A673 (cell line): ENCODE measurements at regions not wholly inside any gene's neighbourhood (a gene's known extent, or its start where the extent isn't known, plus 50 kb on each side); places are given as distances from the start of the nearest gene placed in this dataset.

ENCODE experiments used
- EZH2 ChIP-seq: fragments of 200-600 bp; sonication (generic); IDR thresholded peaks from 2 replicates; pipeline ENCODE4 v1.6.1; 2017; ENCODE audit warnings: borderline replicate concordance, low read depth, mild to moderate bottlenecking, mixed read lengths, antibody characterized with exemption, low read length; ENCODE audit not compliant: poor library complexity, severe bottlenecking
- TF ChIP-seq, protein P1 (sequence below): fragments of 300-800, 200-600 bp; sonication (generic); conservative IDR thresholded peaks from 2 replicates; pipeline ENCODE4 v1.5.1; 2017; ENCODE audit warnings: low read depth, mild to moderate bottlenecking, antibody characterized with exemption, low read length, moderate library complexity, mixed read lengths

DNA sequence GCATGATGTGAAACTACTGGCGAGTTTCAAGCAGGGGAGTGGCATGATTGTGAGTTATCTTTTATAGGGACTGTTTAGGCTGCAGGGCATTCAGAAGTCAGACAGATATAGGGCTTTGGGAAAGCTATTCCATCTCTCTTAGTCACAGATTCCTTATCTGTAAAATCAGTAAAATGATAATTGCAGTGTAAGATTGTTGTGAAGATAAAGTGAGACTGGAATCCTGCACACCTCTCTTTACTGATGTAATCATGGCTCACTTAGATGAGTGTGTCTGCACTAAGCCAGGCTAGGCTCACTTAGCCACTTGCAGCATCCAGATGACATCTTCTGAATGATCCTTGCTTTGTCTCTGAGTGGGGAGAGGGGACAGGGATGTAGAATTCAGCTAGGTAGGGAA lies 81.8 kb upstream of the MAMDC2 start:
- no peak for TF ChIP-seq EZH2
- TF ChIP-seq, protein P1, sequence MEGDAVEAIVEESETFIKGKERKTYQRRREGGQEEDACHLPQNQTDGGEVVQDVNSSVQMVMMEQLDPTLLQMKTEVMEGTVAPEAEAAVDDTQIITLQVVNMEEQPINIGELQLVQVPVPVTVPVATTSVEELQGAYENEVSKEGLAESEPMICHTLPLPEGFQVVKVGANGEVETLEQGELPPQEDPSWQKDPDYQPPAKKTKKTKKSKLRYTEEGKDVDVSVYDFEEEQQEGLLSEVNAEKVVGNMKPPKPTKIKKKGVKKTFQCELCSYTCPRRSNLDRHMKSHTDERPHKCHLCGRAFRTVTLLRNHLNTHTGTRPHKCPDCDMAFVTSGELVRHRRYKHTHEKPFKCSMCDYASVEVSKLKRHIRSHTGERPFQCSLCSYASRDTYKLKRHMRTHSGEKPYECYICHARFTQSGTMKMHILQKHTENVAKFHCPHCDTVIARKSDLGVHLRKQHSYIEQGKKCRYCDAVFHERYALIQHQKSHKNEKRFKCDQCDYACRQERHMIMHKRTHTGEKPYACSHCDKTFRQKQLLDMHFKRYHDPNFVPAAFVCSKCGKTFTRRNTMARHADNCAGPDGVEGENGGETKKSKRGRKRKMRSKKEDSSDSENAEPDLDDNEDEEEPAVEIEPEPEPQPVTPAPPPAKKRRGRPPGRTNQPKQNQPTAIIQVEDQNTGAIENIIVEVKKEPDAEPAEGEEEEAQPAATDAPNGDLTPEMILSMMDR: no peak
